ENCODE measurements at regions not wholly inside any gene's neighbourhood (a gene's known extent, or its start where the extent isn't known, plus 50 kb on each side); places are given as distances from the start of the nearest gene placed in this dataset.
"Not testable (repeated sequence)": the region's sequence is repeated elsewhere in the genome, so short reads cannot be mapped to it uniquely, and the experiment has no call there.

DNA sequence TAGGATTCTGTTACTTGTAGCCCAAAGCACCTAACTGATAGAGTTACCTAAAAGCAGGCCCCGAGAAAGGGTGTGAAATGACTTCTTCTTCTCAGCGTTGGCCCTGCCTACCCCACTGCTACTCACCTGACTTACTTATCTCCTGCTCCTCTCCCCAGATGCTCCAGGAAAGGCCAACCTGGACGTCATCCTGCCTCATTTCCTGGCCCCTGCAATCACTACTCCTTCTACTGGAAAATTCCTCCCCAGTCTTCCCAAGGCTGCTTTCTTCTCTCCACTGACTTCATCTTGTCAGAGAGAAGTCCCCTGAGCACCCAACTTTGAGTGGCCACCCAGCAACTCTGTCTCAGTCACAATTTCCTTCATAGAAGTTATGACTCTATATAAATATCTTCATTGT lies 63.4 kb upstream of the KLF7 start:
- CTCF ChIA-PET = interaction anchor here (1.2 to 1.7 kb wide), 2 partner anchors 11 to 61 kb away, joined by 3 read pairs; no protein-coding TSS in a partner anchor
- no peaks in the 10 kb centered on the region for H3K9me3 ChIP-seq (ENCODE audit: control extremely low read depth in 1 of 5, control insufficient read depth in 4 of 5, insufficient read depth in 2 of 5, low read depth in 1 of 5, low read length in 4 of 5)
- H3K4me3 ChIP-seq (ENCODE audit: control insufficient read depth in 1 of 7, extremely low read depth in 1 of 7, insufficient read depth in 4 of 7, low read depth in 2 of 7, low read length in 6 of 7) = no peak overlapping the region
- no peak overlapping the region for H3K27ac ChIP-seq (ENCODE audit: insufficient read depth in 1 of 2, low read depth in 1 of 2, low read length in 2 of 2, poor library complexity in 1 of 2, severe bottlenecking in 2 of 2)
- WGBS (ENCODE audit: insufficient coverage) = 60% methylated on average over 3 of the region's 3 CpGs
- no peaks in the 10 kb centered on the region for H3K27me3 ChIP-seq (replicated peaks in 2 of 5; ENCODE audit: control insufficient read depth in 4 of 5, insufficient read depth in 5 of 5, low read length in 4 of 5)
- DNase-seq = no peak
- POLR2A ChIA-PET = no interaction called here
- no peaks in the 10 kb centered on the region for H3K36me3 ChIP-seq (ENCODE audit: control insufficient read depth in 4 of 4, insufficient read depth in 4 of 4, low read length in 3 of 4)
- H3K4me1 ChIP-seq (ENCODE audit: control extremely low read depth in 1 of 4, control insufficient read depth in 4 of 4, insufficient read depth in 4 of 4, low read length in 3 of 4) = peaks cover 0 to 32% (median 14%) of the 10 kb centered on the region in 4 experiments

DNA sequence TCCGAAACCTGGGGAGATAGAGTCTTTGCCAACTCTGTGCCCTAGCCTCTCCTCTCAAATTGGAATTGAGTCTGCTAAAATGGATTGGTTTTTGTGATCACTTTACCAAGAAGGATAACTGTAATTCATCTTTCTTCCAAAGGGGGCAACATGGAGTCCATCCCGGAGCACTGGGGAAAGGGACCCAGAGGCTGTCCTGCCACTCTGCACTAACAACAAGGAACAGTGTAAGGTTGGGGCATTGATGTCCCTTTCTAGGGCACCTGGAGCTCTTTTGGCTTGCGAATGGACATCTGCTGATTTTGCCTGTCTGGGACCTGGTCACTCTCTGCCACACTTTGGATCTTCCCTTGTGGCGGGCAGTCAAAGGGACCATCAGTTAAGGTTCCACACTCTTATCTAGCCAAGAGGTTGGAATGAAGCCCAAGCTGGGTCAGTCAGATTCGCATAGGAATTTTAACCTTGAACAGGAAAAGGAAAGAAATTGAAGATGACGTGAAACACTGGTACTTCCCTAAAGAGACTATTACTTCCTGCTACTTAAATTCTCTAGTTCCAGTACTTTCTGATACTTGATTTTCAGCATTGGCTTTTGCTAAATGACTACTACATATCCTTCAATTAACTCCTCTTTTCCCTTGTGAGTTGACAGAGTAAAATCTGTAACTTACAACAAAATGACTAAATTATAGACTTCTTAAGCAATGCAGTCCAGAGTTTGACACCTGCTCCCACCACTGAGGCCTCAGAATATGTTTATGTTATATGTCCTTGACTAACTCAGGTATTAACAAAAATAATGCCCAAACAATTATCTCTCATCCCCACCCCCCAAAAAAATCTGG lies 64.7 kb upstream of the KLF7 start:
- ChIA-PET POLR2A (interaction anchor here (0.5 kb wide), 1 partner anchor 9 kb away, joined by 4 read pairs; no protein-coding TSS in a partner anchor), CTCF (interaction anchor here (0.6 to 1.0 kb wide), 2 partner anchors 8 to 10 kb away, joined by 3 read pairs; no protein-coding TSS in a partner anchor)
- H3K27ac ChIP-seq (ENCODE audit: insufficient read depth in 1 of 2, low read depth in 1 of 2, low read length in 2 of 2, poor library complexity in 1 of 2, severe bottlenecking in 2 of 2) = no peak overlapping the region
- peaks cover 0 to 1% (median 0%) of the 10 kb centered on the region in 5 experiments for H3K9me3 ChIP-seq (ENCODE audit: control extremely low read depth in 1 of 5, control insufficient read depth in 4 of 5, insufficient read depth in 2 of 5, low read depth in 1 of 5, low read length in 4 of 5)
- no peaks in the 10 kb centered on the region for H3K36me3 ChIP-seq (ENCODE audit: control insufficient read depth in 4 of 4, insufficient read depth in 4 of 4, low read length in 3 of 4)
- H3K4me1 ChIP-seq (ENCODE audit: control extremely low read depth in 1 of 4, control insufficient read depth in 4 of 4, insufficient read depth in 4 of 4, low read length in 3 of 4) = peaks cover 0 to 43% (median 18%) of the 10 kb centered on the region in 4 experiments
- no peak overlapping the region for H3K4me3 ChIP-seq (ENCODE audit: control insufficient read depth in 1 of 7, extremely low read depth in 1 of 7, insufficient read depth in 4 of 7, low read depth in 2 of 7, low read length in 6 of 7)
- H3K27me3 ChIP-seq (replicated peaks in 2 of 5; ENCODE audit: control insufficient read depth in 4 of 5, insufficient read depth in 5 of 5, low read length in 4 of 5) = no peaks in the 10 kb centered on the region
- DNase-seq = no peak
- WGBS (ENCODE audit: insufficient coverage) = 100% methylated on average over 3 of the region's 6 CpGs

DNA sequence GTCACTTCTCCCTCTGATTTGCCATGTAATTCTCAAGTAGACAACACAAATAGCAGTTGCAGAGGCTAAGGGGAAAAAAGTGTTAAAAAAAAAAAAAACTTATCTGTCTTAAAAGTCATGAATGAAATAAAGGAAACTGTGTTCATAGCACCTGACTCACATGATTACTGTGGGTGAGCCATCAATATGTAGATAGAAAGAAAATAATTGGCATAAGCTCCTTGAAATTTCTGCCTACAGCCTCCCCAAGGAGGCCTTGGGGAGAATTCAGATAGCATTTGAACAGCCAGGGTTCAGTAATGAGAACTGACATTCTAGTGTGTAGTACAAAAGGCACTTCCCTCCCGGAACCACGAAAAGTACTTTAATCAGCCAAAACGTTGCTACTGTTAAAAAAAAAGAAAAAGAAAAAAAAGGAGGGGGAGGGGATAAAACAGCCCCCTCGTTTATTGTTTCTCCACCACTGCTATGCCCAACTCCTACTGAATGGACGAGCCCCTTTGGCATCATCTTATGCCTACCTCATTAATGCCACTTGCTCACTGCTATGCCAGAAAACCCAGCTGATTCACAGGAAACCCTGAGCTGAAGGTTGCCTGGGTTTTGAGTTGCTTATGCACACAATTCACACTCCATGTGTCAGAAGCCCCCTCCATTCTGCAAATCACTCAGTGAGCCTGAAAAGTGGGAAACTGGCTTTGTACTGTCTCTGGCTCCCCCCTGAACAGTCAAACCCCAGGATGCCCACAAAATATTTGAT lies 65.5 kb upstream of the KLF7 start:
- DNase-seq = peak in 2 of 3 donors; percentile 80 to 83
- 0% methylated on average over 1 of the region's 5 CpGs for WGBS (ENCODE audit: insufficient coverage)
- ChIA-PET POLR2A (interaction anchor here (0.9 kb wide), 1 partner anchor 65 kb away, joined by 3 read pairs; the partner anchor contains the start of gene KLF7), CTCF (interaction anchor here (1.0 to 1.8 kb wide), 3 partner anchors 10 to 28 kb away, joined by 3 to 5 read pairs (median 4); no protein-coding TSS in a partner anchor)
- Histone ChIP-seq H3K9me3 (ENCODE audit: control extremely low read depth in 1 of 5, control insufficient read depth in 4 of 5, insufficient read depth in 2 of 5, low read depth in 1 of 5, low read length in 4 of 5) (peaks cover 0 to 2% (median 0%) of the 10 kb centered on the region in 5 experiments), H3K4me3 (ENCODE audit: control insufficient read depth in 1 of 7, extremely low read depth in 1 of 7, insufficient read depth in 4 of 7, low read depth in 2 of 7, low read length in 6 of 7) (peak overlapping the region in 1 of 7 experiments; percentile 34), H3K27ac (ENCODE audit: insufficient read depth in 1 of 2, low read depth in 1 of 2, low read length in 2 of 2, poor library complexity in 1 of 2, severe bottlenecking in 2 of 2) (no peak overlapping the region), H3K27me3 (replicated peaks in 2 of 5; ENCODE audit: control insufficient read depth in 4 of 5, insufficient read depth in 5 of 5, low read length in 4 of 5) (no peaks in the 10 kb centered on the region), H3K36me3 (ENCODE audit: control insufficient read depth in 4 of 4, insufficient read depth in 4 of 4, low read length in 3 of 4) (no peaks in the 10 kb centered on the region), H3K4me1 (ENCODE audit: control extremely low read depth in 1 of 4, control insufficient read depth in 4 of 4, insufficient read depth in 4 of 4, low read length in 3 of 4) (peaks cover 0 to 43% (median 20%) of the 10 kb centered on the region in 4 experiments)

DNA sequence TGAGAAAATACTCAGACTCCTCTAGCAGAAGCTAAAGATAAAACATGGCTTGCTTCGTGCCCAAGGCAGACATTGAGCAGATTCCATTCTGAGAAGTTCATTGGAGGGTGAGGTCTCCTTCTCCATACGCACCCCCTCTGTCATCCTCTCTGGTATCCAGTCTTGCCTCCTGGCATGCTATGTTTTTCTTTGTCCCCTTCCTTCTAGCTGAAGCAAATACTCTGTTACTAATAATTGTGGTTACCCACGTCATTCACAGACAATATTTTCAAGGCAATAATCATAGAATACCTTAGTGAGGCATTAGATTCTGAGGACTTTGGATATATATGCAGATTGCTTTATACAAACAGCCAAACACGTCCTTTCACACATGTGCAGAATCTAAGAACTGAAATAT lies 66.2 kb upstream of the KLF7 start:
- Histone ChIP-seq H3K36me3 (ENCODE audit: control insufficient read depth in 4 of 4, insufficient read depth in 4 of 4, low read length in 3 of 4) (no peaks in the 10 kb centered on the region), H3K27ac (ENCODE audit: insufficient read depth in 1 of 2, low read depth in 1 of 2, low read length in 2 of 2, poor library complexity in 1 of 2, severe bottlenecking in 2 of 2) (no peak overlapping the region), H3K4me3 (ENCODE audit: control insufficient read depth in 1 of 7, extremely low read depth in 1 of 7, insufficient read depth in 4 of 7, low read depth in 2 of 7, low read length in 6 of 7) (no peak overlapping the region), H3K9me3 (ENCODE audit: control extremely low read depth in 1 of 5, control insufficient read depth in 4 of 5, insufficient read depth in 2 of 5, low read depth in 1 of 5, low read length in 4 of 5) (peaks cover 0 to 2% (median 0%) of the 10 kb centered on the region in 5 experiments), H3K27me3 (replicated peaks in 2 of 5; ENCODE audit: control insufficient read depth in 4 of 5, insufficient read depth in 5 of 5, low read length in 4 of 5) (no peaks in the 10 kb centered on the region), H3K4me1 (ENCODE audit: control extremely low read depth in 1 of 4, control insufficient read depth in 4 of 4, insufficient read depth in 4 of 4, low read length in 3 of 4) (peaks cover 2 to 43% (median 24%) of the 10 kb centered on the region in 4 experiments)
- WGBS (ENCODE audit: insufficient coverage) = 91% methylated on average over 1 of the region's 4 CpGs
- ChIA-PET CTCF (interaction anchor here (1.0 to 1.8 kb wide), 2 partner anchors 10 to 29 kb away, joined by 4 to 5 read pairs; no protein-coding TSS in a partner anchor), POLR2A (interaction anchor here (0.9 kb wide), 1 partner anchor 66 kb away, joined by 3 read pairs; the partner anchor contains the start of gene KLF7)
- DNase-seq = no peak

DNA sequence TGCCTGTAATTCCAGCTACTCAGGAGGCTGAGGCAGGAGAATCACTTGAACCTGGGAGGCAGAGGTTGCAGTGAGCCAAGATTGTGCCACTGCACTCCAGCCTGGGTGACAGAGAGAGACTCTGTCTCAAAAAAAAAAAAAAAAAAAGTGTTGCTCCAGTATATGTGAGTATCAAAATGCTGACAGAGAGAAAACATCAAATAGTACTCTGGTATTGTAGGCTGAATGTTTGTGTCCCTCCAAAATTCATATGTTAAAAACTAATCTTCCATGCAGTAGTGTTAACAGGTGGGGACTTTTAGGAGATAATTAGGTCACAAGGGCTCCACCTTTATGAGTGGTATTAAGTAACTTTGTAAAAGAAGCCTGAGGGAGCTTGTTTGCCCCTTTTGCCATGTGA lies 67.4 kb upstream of the KLF7 start:
- H3K9me3 ChIP-seq (ENCODE audit: control extremely low read depth in 1 of 5, control insufficient read depth in 4 of 5, insufficient read depth in 2 of 5, low read depth in 1 of 5, low read length in 4 of 5); DNase-seq; H3K27ac ChIP-seq (ENCODE audit: insufficient read depth in 1 of 2, low read depth in 1 of 2, low read length in 2 of 2, poor library complexity in 1 of 2, severe bottlenecking in 2 of 2); H3K36me3 ChIP-seq (ENCODE audit: control insufficient read depth in 4 of 4, insufficient read depth in 4 of 4, low read length in 3 of 4); H3K27me3 ChIP-seq (replicated peaks in 2 of 5; ENCODE audit: control insufficient read depth in 4 of 5, insufficient read depth in 5 of 5, low read length in 4 of 5); H3K4me3 ChIP-seq (ENCODE audit: control insufficient read depth in 1 of 7, extremely low read depth in 1 of 7, insufficient read depth in 4 of 7, low read depth in 2 of 7, low read length in 6 of 7); POLR2A ChIA-PET: not testable (repeated sequence)
- peaks cover 6 to 51% (median 31%) of the 10 kb centered on the region in 4 experiments for H3K4me1 ChIP-seq (ENCODE audit: control extremely low read depth in 1 of 4, control insufficient read depth in 4 of 4, insufficient read depth in 4 of 4, low read length in 3 of 4)
- CTCF ChIA-PET = interaction anchor here (1.2 kb wide), 1 partner anchor 17 kb away, joined by 3 read pairs; no protein-coding TSS in a partner anchor

DNA sequence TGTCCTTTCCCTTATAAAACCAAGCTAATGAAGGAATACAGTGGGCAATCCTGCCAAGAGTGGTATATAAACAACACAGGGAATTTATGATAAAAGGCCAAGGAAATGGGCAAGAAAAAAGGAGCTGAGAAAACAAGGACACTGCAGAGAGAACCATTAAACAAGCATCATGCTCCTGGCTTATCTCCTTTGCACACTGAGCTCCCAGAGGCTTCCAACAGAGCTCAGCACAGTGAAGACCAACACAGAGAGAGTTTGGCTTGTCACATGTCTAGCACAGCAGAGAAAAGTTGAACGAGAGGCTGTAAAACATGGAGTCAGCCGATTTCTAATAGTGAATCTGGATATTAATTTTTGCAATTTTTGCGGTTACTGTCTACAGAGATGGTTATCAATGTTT lies 68.0 kb upstream of the KLF7 start:
- peaks cover 0 to 2% (median 0%) of the 10 kb centered on the region in 5 experiments for H3K9me3 ChIP-seq (ENCODE audit: control extremely low read depth in 1 of 5, control insufficient read depth in 4 of 5, insufficient read depth in 2 of 5, low read depth in 1 of 5, low read length in 4 of 5)
- no peak overlapping the region for H3K27ac ChIP-seq (ENCODE audit: insufficient read depth in 1 of 2, low read depth in 1 of 2, low read length in 2 of 2, poor library complexity in 1 of 2, severe bottlenecking in 2 of 2)
- WGBS (ENCODE audit: insufficient coverage) = 100% methylated on average over 3 of the region's 3 CpGs
- ChIA-PET POLR2A (no interaction called here), CTCF (interaction anchor here (0.7 to 1.2 kb wide), 2 partner anchors 11 to 17 kb away, joined by 3 read pairs; no protein-coding TSS in a partner anchor)
- no peaks in the 10 kb centered on the region for H3K36me3 ChIP-seq (ENCODE audit: control insufficient read depth in 4 of 4, insufficient read depth in 4 of 4, low read length in 3 of 4)
- H3K27me3 ChIP-seq (replicated peaks in 2 of 5; ENCODE audit: control insufficient read depth in 4 of 5, insufficient read depth in 5 of 5, low read length in 4 of 5) = no peaks in the 10 kb centered on the region
- no peak for DNase-seq
- peaks cover 11 to 57% (median 37%) of the 10 kb centered on the region in 4 experiments for H3K4me1 ChIP-seq (ENCODE audit: control extremely low read depth in 1 of 4, control insufficient read depth in 4 of 4, insufficient read depth in 4 of 4, low read length in 3 of 4)
- H3K4me3 ChIP-seq (ENCODE audit: control insufficient read depth in 1 of 7, extremely low read depth in 1 of 7, insufficient read depth in 4 of 7, low read depth in 2 of 7, low read length in 6 of 7) = no peak overlapping the region

All from common myeloid progenitor, CD34-positive (primary cell).